K562 (cell line): ENCODE measurements at regions not wholly inside any gene's neighbourhood (a gene's known extent, or its start where the extent isn't known, plus 50 kb on each side); places are given as distances from the start of the nearest gene placed in this dataset.

Source experiments
- ATAC-seq: fragments of 200-7000 bp; cut with Tn5 transposase; 3 replicates; pipeline ENCODE4 v1.9.1; 2020; ENCODE audit warnings: moderate library complexity
- BruUV-seq: library from RNA; stranded (reverse); fragments of 400-500 nt; replicated peaks from 2 replicates; lab custom pipeline; 2021; lab: Mats Ljungman, UMichigan
- CTCF ChIA-PET: fragments of 300-600 bp; formaldehyde crosslinking; extraction: SDS; loops from one replicate; lab custom pipeline; 2021; ENCODE audit warnings: low intra/inter-chr PET ratio; lab: Yijun Ruan, JAX
- POLR2A ChIA-PET: fragments of 300-600, 350-650 bp; sonication (Branson Sonifier 250); formaldehyde crosslinking; extraction: SDS; loops from one replicate; lab custom pipeline; 2021; ENCODE audit warnings: antibody characterized with exemption, inconsistent platforms; lab: Yijun Ruan, JAX
- DNase-seq, 4 experiments: peaks; one replicate each; pipeline versions ENCODE4 v3.0.0 to v3.0.0-alpha.2; 2011 to 2018; ENCODE audit warnings: low spot score in 3 of 4, mixed read lengths in 3 of 4; ENCODE audit errors: extremely low read depth in 1 of 4
- FAIRE-seq: peaks from 2 replicates; lab custom pipeline; 2011; peaks lifted over from hg19 to GRCh38; lab: Jason Lieb, UNC
- H2AFZ ChIP-seq: 2 replicates; pipeline ENCODE4 v1.6.0; 2011; ENCODE audit warnings: low read depth, low read length, control low read depth, inconsistent platforms
- H3K27ac ChIP-seq: fragments of 200-600 bp; 3 replicates; pipeline ENCODE4 v1.8.0; 2011; ENCODE audit warnings: low read depth, mild to moderate bottlenecking, control low read depth, inconsistent platforms, low read length, moderate library complexity, mixed read lengths; ENCODE audit errors: extremely low read depth
- H3K27me3 ChIP-seq, 2 experiments: fragments of 300-600 bp in 1 of 2; 2 replicates in 1 of 2; 3 replicates in 1 of 2; pipeline versions ENCODE4 v1.6.0 to v1.8.0; 2011; ENCODE audit warnings: inconsistent platforms in 2 of 2, low read length in 2 of 2, mild to moderate bottlenecking in 1 of 2, mixed read lengths in 1 of 2, moderate library complexity in 1 of 2; ENCODE audit not compliant: control insufficient read depth in 2 of 2, insufficient read depth in 2 of 2
- H3K36me3 ChIP-seq: fragments of 300-600 bp; 3 replicates; pipeline ENCODE4 v1.8.0; 2011; ENCODE audit warnings: mild to moderate bottlenecking, low read length, inconsistent platforms; ENCODE audit not compliant: control insufficient read depth, insufficient read depth
- H3K4me1 ChIP-seq, 2 experiments: fragments of 200-600 bp in 1 of 2; replicated peaks in 1 of 2; 2 replicates in 1 of 2; 3 replicates in 1 of 2; pipeline versions ENCODE4 v1.5.1 to v1.8.0; 2011; ENCODE audit warnings: inconsistent platforms in 2 of 2, low read length in 2 of 2, mild to moderate bottlenecking in 1 of 2, mixed read lengths in 1 of 2, moderate library complexity in 1 of 2; ENCODE audit not compliant: control insufficient read depth in 2 of 2, insufficient read depth in 2 of 2
- H3K4me2 ChIP-seq: 2 replicates; pipeline ENCODE4 v1.6.1; 2011; ENCODE audit warnings: low read length, control low read depth, inconsistent platforms, mixed read lengths; ENCODE audit not compliant: insufficient read depth
- H3K4me3 ChIP-seq: fragments of 200-600 bp; sonication (generic), shearing (Covaris generic); 2 replicates; pipeline ENCODE4 v1.5.1; 2016; ENCODE audit warnings: control low read depth, inconsistent platforms
- H3K79me2 ChIP-seq: fragments of 200-600 bp; 3 replicates; pipeline ENCODE4 v1.8.0; 2011; ENCODE audit warnings: low read length, inconsistent platforms; ENCODE audit not compliant: control insufficient read depth, insufficient read depth
- H3K9ac ChIP-seq, 2 experiments: 2 replicates each; pipeline versions ENCODE4 v1.6.0 to v1.6.1; 2011; ENCODE audit warnings: low read depth in 2 of 2, low read length in 2 of 2, control low read depth in 1 of 2, inconsistent platforms in 1 of 2, mild to moderate bottlenecking in 1 of 2, mixed read lengths in 1 of 2; ENCODE audit not compliant: insufficient read depth in 1 of 2
- H3K9me1 ChIP-seq: one replicate; pipeline ENCODE4 v1.6.0; 2011; ENCODE audit warnings: inconsistent platforms, mild to moderate bottlenecking, low read length, moderate library complexity; ENCODE audit not compliant: control insufficient read depth, insufficient read depth
- H3K9me3 ChIP-seq: replicated peaks from 2 replicates; pipeline ENCODE4 v1.5.1; 2011; ENCODE audit warnings: low read depth, low read length, inconsistent platforms; ENCODE audit not compliant: control insufficient read depth, insufficient read depth
- H4K20me1 ChIP-seq: replicated peaks from 2 replicates; pipeline ENCODE4 v1.6.1; 2011; ENCODE audit warnings: low read length, inconsistent platforms, mixed read lengths; ENCODE audit not compliant: control insufficient read depth, insufficient read depth
- BCOR ChIP-seq: fragments of 450-650 bp; IDR thresholded peaks from 2 replicates; pipeline ENCODE4 v1.6.1; 2016
- CREM ChIP-seq: IDR thresholded peaks from 2 replicates; pipeline ENCODE4 v1.6.1; 2014; ENCODE audit warnings: antibody characterized with exemption, low read depth
- HDAC2 ChIP-seq: fragments of 450-650 bp; IDR thresholded peaks from 2 replicates; pipeline ENCODE4 v1.6.1; 2016; ENCODE audit warnings: mild to moderate bottlenecking
- NR2C1 ChIP-seq, 2 experiments: fragments of 450-650 bp; IDR thresholded peaks; 2 replicates each; pipeline ENCODE4 v1.6.1; 2017; ENCODE audit warnings: mild to moderate bottlenecking in 2 of 2, antibody characterized with exemption in 1 of 2, inconsistent platforms in 1 of 2, missing compliant biosample characterization in 1 of 2, missing genetic modification characterization in 1 of 2
- PRPF4 ChIP-seq: fragments of 200-400 bp; formaldehyde crosslinking; IDR thresholded peaks from one replicate; pipeline ENCODE4 v1.6.1; 2017; ENCODE audit warnings: low read length, low read depth, mild to moderate bottlenecking; ENCODE audit not compliant: insufficient read depth, poor library complexity, severe bottlenecking
- PYGO2 ChIP-seq: fragments of 450-650 bp; IDR thresholded peaks from 2 replicates; pipeline ENCODE4 v1.6.1; 2016; ENCODE audit warnings: mild to moderate bottlenecking, missing genetic modification characterization, moderate library complexity, missing compliant biosample characterization
- RAD21 ChIP-seq, 2 experiments: fragments of 250-450 bp in 1 of 2; fragments of 450-650 bp in 1 of 2; sonication (Bioruptor Pico) in 1 of 2; formaldehyde crosslinking in 1 of 2; IDR thresholded peaks in 1 of 2; conservative IDR thresholded peaks in 1 of 2; 2 replicates each; pipeline versions ENCODE4 v1.4.0 to v1.8.0; 2020 to 2022; ENCODE audit warnings: mild to moderate bottlenecking in 2 of 2, moderate library complexity in 1 of 2
- SNRNP70 ChIP-seq: fragments of 200-400 bp; formaldehyde crosslinking; optimal IDR thresholded peaks from 2 replicates; pipeline ENCODE3; 2017; ENCODE audit warnings: low read depth, low read length
- XRCC5 ChIP-seq: fragments of 200-400 bp; formaldehyde crosslinking; IDR thresholded peaks from 2 replicates; pipeline ENCODE4 v1.6.1; 2017; ENCODE audit warnings: low read depth, mild to moderate bottlenecking, low read length
- WGBS: fragments of 100-300 bp; shearing (Covaris generic); methylation state at CpG from one replicate; pipeline ENCODE4 v1.1.6; 2016; ENCODE audit warnings: low coverage, mixed read lengths; ENCODE audit not compliant: insufficient coverage; ENCODE audit errors: missing lambda C conversion rate; 5-methylcytosine and 5-hydroxymethylcytosine counted together
- in situ Hi-C: fragments of 300-500 bp; cut with MboI; formaldehyde crosslinking; loops from 4 replicates; pipeline ENCODE4 v1.15.0; 2018; ENCODE audit warnings: inconsistent platforms, mixed read lengths
- intact Hi-C: fragments of 100-400 bp; cut with micrococcal nuclease; formaldehyde crosslinking; loops from 2 replicates; pipeline ENCODE4 v1.14.2; 2022
- TF ChIP-seq, protein P1 (sequence below): fragments of 250-450 bp; sonication (Bioruptor Pico); IDR thresholded peaks from 2 replicates; pipeline ENCODE4 v1.9.0; 2021; ENCODE audit warnings: mild to moderate bottlenecking
- TF ChIP-seq, protein P2 (sequence below): sonication (generic); formaldehyde crosslinking; IDR thresholded peaks from 2 replicates; pipeline ENCODE4 v1.9.0; 2022; ENCODE audit warnings: mild to moderate bottlenecking, missing genetic modification reagents
- TF ChIP-seq, protein P3 (sequence below): sonication (generic); formaldehyde crosslinking; IDR thresholded peaks from 2 replicates; pipeline ENCODE4 v1.8.0; 2022; ENCODE audit warnings: mild to moderate bottlenecking, missing genetic modification reagents, borderline replicate concordance

DNA sequence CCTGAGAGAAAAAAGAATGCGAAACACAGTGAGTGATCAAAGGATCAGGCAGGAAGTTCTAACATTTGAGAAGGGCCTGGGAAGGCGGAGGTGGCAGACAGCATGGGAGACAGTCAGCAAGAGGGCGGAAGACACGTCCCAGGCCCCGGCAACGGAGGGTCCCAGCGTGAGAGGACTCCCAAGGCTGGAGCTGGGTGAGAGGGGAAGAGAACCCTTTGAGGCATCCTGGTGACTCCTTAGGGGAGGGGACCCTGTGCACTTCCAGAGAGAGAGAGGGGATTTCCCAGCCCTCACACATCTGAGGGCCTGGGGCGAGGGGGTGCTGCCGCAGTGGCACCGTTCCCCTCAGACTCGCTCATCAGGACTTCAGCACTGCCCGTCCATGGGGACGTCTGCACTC lies 133.4 kb downstream of the RTP5 start:
- Histone ChIP-seq H3K36me3 (no peaks in the 10 kb centered on the region), H3K79me2 (no peaks in the 10 kb centered on the region), H3K9ac (no peak overlapping the region; a peak in 1 of 4 replicates), H3K4me1 (peaks cover 0 to 7% of the 10 kb centered on the region in 2 experiments; a peak in 2 of 5 replicates), H3K9me3 (no peaks in the 10 kb centered on the region), H4K20me1 (no peaks in the 10 kb centered on the region), H3K27ac (no peak overlapping the region), H3K9me1 (no peaks in the 10 kb centered on the region), H2AFZ (no peak overlapping the region)
- intact Hi-C loops: no loop called here
- BruUV-seq: no TSS peak
- FAIRE-seq: no peak
- TF ChIP-seq, protein P1, sequence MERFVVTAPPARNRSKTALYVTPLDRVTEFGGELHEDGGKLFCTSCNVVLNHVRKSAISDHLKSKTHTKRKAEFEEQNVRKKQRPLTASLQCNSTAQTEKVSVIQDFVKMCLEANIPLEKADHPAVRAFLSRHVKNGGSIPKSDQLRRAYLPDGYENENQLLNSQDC (CRISPR knock-in tag): no peak
- no peak for TF ChIP-seq XRCC5
- TF ChIP-seq BCOR: no peak
- TF ChIP-seq PYGO2 (tag): no peak
- TF ChIP-seq, protein P2, sequence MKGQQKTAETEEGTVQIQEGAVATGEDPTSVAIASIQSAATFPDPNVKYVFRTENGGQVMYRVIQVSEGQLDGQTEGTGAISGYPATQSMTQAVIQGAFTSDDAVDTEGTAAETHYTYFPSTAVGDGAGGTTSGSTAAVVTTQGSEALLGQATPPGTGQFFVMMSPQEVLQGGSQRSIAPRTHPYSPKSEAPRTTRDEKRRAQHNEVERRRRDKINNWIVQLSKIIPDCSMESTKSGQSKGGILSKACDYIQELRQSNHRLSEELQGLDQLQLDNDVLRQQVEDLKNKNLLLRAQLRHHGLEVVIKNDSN (CRISPR knock-in tag): no peak
- TF ChIP-seq CREM: no peak
- TF ChIP-seq SNRNP70: no peak
- TF ChIP-seq HDAC2: no peak
- TF ChIP-seq, protein P3, sequence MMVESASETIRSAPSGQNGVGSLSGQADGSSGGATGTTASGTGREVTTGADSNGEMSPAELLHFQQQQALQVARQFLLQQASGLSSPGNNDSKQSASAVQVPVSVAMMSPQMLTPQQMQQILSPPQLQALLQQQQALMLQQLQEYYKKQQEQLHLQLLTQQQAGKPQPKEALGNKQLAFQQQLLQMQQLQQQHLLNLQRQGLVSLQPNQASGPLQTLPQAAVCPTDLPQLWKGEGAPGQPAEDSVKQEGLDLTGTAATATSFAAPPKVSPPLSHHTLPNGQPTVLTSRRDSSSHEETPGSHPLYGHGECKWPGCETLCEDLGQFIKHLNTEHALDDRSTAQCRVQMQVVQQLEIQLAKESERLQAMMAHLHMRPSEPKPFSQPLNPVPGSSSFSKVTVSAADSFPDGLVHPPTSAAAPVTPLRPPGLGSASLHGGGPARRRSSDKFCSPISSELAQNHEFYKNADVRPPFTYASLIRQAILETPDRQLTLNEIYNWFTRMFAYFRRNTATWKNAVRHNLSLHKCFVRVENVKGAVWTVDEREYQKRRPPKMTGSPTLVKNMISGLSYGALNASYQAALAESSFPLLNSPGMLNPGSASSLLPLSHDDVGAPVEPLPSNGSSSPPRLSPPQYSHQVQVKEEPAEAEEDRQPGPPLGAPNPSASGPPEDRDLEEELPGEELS (CRISPR knock-in tag): no peak
- TF ChIP-seq PRPF4: no peak
- no peak for TF ChIP-seq NR2C1 (IDR thresholded peaks at IDR 0.05)
- no peak for TF ChIP-seq NR2C1 (tag; IDR thresholded peaks at IDR 0.05)
- no peak for TF ChIP-seq RAD21 (CRISPR knock-in tag; conservative IDR thresholded peaks at IDR 0.05 in 1 of 2, IDR thresholded peaks at IDR 0.05 in 1 of 2)
- TF ChIP-seq, all 486 proteins: peak for 0
- ATAC-seq (no peak), DNase-seq (no peak)
- 9% methylated on average over 8 of the region's 13 CpGs for WGBS
- ChIA-PET POLR2A (no interaction called here), CTCF (no interaction called here)
- H3K4me2 ChIP-seq: no peak overlapping the region
- H3K27me3 ChIP-seq: peaks cover 6 to 46% of the 10 kb centered on the region in 2 experiments
- H3K4me3 ChIP-seq: no peak overlapping the region
- in situ Hi-C loops: no loop called here
